Stimulated activated CD4-positive, alpha-beta T cell treated with anti-CD3 and anti-CD28 coated beads, TNF-alpha, amount 100 ng/mL, for 48 hours (primary cell): ENCODE measurements at regions not wholly inside any gene's neighbourhood (a gene's known extent, or its start where the extent isn't known, plus 50 kb on each side); places are given as distances from the start of the nearest gene placed in this dataset.

Experiments
- DNase-seq, 3 donors: peaks; one replicate each; pipeline ENCODE4 v3.0.0-alpha.2; 2020; ENCODE audit warnings: low read depth in 3 of 3

GRCh38 chr5:71996789-71997188 lies 110.5 kb upstream of the MAP1B start:
- DNase-seq, result no peak

GRCh38 chr5:71998746-71999145 lies 108.5 kb upstream of the MAP1B start:
- DNase-seq, result no peak

- no peak for DNase-seq
Measured at GRCh38 chr5:72000707-72001106, 106.6 kb upstream of the MAP1B start.

- no peak for DNase-seq
Measured at GRCh38 chr5:72005671-72006070, 101.6 kb upstream of the MAP1B start.

- DNase-seq, result no peak
Measured at GRCh38 chr5:72006361-72006760, 100.9 kb upstream of the MAP1B start.

GRCh38 chr5:72007336-72008111 lies 99.8 kb upstream of the MAP1B start:
- no peak for DNase-seq

- no peak for DNase-seq
Measured at GRCh38 chr5:72009280-72009679, 98.0 kb upstream of the MAP1B start.

GRCh38 chr5:72010430-72010829 lies 96.8 kb upstream of the MAP1B start:
- no peak for DNase-seq

- no peak for DNase-seq
Measured at GRCh38 chr5:72012906-72013305, 94.4 kb upstream of the MAP1B start.

DNA sequence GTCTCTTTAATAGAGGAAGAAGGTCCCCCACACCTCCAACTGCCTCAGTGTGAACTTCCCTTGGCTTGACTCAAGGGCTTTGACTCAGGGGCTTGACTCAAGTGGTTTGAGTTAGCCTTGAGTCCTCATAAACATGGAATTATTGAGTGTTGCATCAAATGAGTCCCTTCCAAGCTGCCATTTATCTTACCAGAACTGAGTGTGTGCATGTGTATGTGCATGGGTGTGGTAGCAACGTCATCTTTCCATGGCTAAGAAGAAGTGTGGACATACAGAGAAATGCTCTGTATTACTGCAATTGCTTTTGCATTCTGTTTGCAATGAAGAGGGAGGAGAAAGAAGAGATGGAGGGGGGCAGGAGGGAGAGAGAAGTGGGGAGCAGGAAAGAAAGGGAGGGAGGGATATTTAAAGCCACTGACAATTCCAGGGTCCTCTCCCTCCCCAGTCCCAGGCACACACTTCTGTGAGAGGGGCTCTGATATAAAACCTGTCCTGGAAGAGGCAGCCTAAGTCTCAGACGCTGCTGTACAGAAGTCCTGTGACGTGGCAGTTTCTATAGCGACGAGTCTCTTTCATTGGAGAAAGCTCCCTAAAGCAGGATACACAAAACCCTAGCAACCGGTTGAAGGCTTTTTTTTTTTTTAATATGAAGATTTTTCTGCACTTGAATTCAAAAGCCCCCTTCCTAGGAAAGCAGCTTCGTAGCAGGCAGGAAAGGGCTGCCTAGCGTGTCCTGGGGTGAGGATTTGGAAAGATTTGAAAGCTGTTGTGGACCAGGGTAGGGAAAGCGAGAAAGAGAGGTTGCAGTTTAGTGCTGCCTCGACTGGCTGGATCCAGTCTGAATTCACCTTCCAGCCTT lies 93.3 kb upstream of the MAP1B start:
- no peak for DNase-seq

- no peak for DNase-seq
Measured at GRCh38 chr5:72015103-72015548, 92.1 kb upstream of the MAP1B start.

- DNase-seq, result peak; percentile 37 to 48 (median 46)
Measured at GRCh38 chr5:72018143-72018803, 89.0 kb upstream of the MAP1B start.

GRCh38 chr5:72020161-72020983 lies 86.9 kb upstream of the MAP1B start:
- DNase-seq, result no peak

DNA sequence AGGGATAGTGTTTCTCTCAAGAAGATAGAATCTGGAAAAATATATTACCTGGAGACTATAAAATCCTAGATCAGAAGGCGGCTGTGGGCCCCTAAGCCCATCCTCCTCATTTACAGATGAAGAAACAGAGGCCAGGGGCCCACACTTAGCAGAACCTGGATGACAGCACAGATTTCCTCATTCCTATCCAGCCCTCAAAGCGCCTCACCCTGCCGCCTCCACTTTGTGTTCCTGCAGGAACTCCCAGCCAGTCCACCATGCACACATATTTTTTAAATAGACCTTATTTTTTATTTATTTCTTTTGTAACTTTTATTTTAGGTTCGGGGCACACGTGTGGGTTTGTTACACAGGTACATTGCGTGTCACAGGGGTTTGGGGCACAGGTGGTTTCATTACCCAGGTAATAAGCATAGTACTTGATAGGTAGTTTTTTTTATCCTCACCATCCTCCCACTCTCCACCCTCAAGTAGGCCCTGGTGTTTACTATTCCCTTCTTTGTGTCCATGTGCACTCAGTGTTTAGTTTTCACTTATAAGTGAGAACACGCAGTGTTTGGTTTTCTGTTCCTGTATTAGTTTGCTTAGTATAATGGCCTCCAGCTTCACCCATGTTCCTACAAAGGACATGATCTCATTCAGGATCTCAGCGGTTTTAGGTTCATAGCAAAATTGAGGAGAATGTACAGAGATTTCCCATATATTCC lies 85.5 kb upstream of the MAP1B start:
- DNase-seq, result no peak

DNA sequence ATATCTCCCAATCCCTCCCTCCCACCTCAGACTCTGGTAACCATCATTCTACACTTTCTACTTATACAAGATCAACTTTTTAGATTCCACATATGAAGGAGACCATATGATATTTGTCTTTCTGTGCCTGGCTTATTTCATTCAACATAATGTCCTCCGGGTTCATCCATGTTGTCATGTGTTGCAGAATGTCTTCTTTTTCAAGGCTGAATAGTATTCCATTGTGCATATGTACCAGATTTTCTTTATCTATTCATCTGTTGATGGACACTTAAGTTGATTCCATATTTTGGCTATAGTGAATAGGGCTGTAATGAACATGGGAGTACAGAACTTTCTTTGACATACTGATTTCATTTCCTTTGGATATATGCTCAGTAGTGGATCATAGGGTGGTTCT lies 78.9 kb upstream of the MAP1B start:
- DNase-seq, result no peak

GRCh38 chr5:72030237-72030636 lies 77.0 kb upstream of the MAP1B start:
- no peak for DNase-seq

GRCh38 chr5:72032788-72033187 lies 74.5 kb upstream of the MAP1B start:
- DNase-seq, result no peak

- DNase-seq, result no peak
Measured at GRCh38 chr5:72034770-72035169, 72.5 kb upstream of the MAP1B start.

GRCh38 chr5:72035831-72036230 lies 71.4 kb upstream of the MAP1B start:
- no peak for DNase-seq

- DNase-seq, result no peak
Measured at GRCh38 chr5:72036951-72037350, 70.3 kb upstream of the MAP1B start.

DNA sequence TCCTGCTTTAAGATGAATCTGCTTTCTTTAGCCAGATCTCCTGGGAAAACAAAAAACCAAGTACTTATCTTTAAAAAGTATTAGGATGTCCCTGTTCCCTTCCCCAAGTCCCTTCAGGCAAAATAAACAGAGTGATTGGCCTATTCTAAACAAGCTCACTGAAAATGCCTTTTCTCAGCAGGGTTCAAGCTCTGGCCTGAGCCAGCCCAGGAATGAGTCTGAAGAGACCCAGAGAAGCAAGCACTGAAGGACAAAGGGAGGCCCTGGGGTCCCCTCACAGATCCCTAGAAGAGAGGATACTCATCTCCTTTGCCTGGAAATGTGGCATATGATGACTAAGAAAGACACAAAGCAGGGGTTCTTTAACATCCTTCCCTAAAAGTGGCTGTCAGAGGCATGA lies 66.8 kb upstream of the MAP1B start:
- DNase-seq, result no peak
